ENCODE measurements at regions not wholly inside any gene's neighbourhood (a gene's known extent, or its start where the extent isn't known, plus 50 kb on each side); places are given as distances from the start of the nearest gene placed in this dataset.

DNA sequence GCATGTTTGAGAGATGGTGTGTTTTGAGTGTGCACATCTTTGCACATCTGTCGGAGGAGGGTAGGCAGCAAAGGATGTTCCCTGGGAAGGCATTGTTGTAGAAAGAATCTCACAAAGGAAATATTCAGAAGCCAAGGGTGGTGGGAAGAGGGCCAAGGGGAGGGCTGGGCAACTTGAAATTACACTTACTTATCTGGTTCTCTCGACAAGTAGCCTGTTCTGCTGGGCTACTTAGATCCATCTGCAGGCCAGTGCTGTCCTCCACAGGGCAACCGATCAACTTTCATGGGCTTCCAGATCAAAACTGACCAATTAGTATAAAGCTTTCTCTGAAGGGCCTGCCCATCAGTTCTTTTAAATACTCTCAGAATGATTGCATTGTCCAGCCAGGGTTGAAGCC is 495.2 kb downstream of the GADD45G start:
- H3K4me3 Mint-ChIP-seq, result no peak overlapping the region

DNA sequence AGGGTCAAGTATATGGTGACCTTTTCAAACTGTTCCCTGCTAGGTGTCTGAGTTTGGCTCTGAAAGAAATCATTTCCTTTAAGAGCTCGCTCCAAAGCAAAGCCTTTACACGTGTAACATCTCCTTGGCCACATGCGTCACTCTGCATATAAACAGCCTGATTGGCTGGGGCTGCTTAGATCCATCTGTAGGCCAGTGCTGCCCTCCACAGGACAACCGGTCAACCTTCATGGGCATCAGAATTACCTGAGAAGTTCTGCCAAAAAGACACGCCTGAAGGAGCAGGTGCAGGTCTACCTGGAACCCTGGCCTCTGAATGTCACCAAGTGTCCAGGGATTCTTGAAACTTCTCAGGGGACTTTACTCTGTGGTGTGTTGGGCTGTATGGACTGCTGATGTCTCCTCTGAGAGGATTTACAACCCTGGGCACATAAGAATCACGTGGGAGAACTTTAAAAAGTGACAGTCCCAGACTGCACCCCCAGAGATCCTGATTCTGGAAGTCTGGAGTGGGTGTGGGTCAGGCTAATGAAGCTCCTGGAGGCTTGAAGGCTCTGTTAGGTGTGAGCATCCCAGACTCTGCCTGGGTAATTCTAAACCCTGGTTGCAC is 497.6 kb downstream of the GADD45G start:
- no peak overlapping the region for H3K27ac Mint-ChIP-seq
- no peak overlapping the region for H3K4me3 Mint-ChIP-seq
- H3K36me3 Mint-ChIP-seq (ENCODE audit: low read depth), result no peaks in the 10 kb centered on the region
- ATAC-seq (ENCODE audit: poor library complexity) (peak; percentile 100), DNase-seq (peak; percentile 58 to 91 (median 71))
- no peaks in the 10 kb centered on the region for H3K36me3 ChIP-seq (ENCODE audit: insufficient read depth, low read length)
- H3K27ac ChIP-seq (ENCODE audit: low read depth in 1 of 2, low read length in 2 of 2), result no peak overlapping the region
- TF ChIP-seq, protein P1, sequence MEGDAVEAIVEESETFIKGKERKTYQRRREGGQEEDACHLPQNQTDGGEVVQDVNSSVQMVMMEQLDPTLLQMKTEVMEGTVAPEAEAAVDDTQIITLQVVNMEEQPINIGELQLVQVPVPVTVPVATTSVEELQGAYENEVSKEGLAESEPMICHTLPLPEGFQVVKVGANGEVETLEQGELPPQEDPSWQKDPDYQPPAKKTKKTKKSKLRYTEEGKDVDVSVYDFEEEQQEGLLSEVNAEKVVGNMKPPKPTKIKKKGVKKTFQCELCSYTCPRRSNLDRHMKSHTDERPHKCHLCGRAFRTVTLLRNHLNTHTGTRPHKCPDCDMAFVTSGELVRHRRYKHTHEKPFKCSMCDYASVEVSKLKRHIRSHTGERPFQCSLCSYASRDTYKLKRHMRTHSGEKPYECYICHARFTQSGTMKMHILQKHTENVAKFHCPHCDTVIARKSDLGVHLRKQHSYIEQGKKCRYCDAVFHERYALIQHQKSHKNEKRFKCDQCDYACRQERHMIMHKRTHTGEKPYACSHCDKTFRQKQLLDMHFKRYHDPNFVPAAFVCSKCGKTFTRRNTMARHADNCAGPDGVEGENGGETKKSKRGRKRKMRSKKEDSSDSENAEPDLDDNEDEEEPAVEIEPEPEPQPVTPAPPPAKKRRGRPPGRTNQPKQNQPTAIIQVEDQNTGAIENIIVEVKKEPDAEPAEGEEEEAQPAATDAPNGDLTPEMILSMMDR (IDR thresholded peaks at IDR 0.05), result peak; percentile 65
- peaks cover 7% of the 10 kb centered on the region for H3K4me1 Mint-ChIP-seq (ENCODE audit: low read depth)
- H3K4me1 ChIP-seq (ENCODE audit: insufficient read depth, low read length), result peaks cover 3% of the 10 kb centered on the region
- ChIA-PET POLR2A (interaction anchor here (4.3 kb wide), 1 partner anchor 498 kb away, joined by 27 read pairs; the partner anchor contains the start of gene GADD45G), CTCF (interaction anchor here (0.8 to 1.8 kb wide), 3 partner anchors 33 to 504 kb away, joined by 3 to 8 read pairs (median 3); no protein-coding TSS in a partner anchor)
- H3K4me3 ChIP-seq (ENCODE audit: low read length), result no peak overlapping the region
- no peaks in the 10 kb centered on the region for H3K9me3 ChIP-seq (ENCODE audit: control insufficient read depth in 1 of 2, insufficient read depth in 1 of 2, low read length in 2 of 2)
- intact Hi-C loops (cut with DNase I, micrococcal nuclease), result loop anchor here (1.0 to 10.0 kb wide), 6 partner anchors 180 to 788 kb away; partner anchors contain the start of genes CKS2 (in 1 of the 2) and SECISBP2 (in 1 of the 2)
- peaks cover 6% of the 10 kb centered on the region for H3K27me3 Mint-ChIP-seq
- peaks cover 0 to 4% of the 10 kb centered on the region in 2 experiments for H3K27me3 ChIP-seq (ENCODE audit: control insufficient read depth in 1 of 2, insufficient read depth in 2 of 2, low read length in 2 of 2)
- H3K9me3 Mint-ChIP-seq, result no peaks in the 10 kb centered on the region

More for the DNA sequence above, 495.2 kb downstream of the GADD45G start:
- DNase-seq (no peak), ATAC-seq (ENCODE audit: poor library complexity) (no peak)
- H3K36me3 ChIP-seq (ENCODE audit: insufficient read depth, low read length), result no peaks in the 10 kb centered on the region
- no peak overlapping the region for H3K4me3 ChIP-seq (ENCODE audit: low read length)
- H3K27me3 Mint-ChIP-seq, result peaks cover 13% of the 10 kb centered on the region
- peaks cover 3 to 4% of the 10 kb centered on the region in 2 experiments for H3K27me3 ChIP-seq (ENCODE audit: control insufficient read depth in 1 of 2, insufficient read depth in 2 of 2, low read length in 2 of 2)
- intact Hi-C loops (cut with DNase I, micrococcal nuclease), result loop anchor here (5.0 to 10.0 kb wide), 2 partner anchors 178 to 785 kb away; partner anchors contain the start of genes CKS2 (in 1 of the 2) and SECISBP2 (in 1 of the 2)
- H3K27ac Mint-ChIP-seq, result no peak overlapping the region
- no peak overlapping the region for H3K27ac ChIP-seq (ENCODE audit: low read depth in 1 of 2, low read length in 2 of 2)
- peaks cover 7% of the 10 kb centered on the region for H3K4me1 Mint-ChIP-seq (ENCODE audit: low read depth)
- no peaks in the 10 kb centered on the region for H3K9me3 ChIP-seq (ENCODE audit: control insufficient read depth in 1 of 2, insufficient read depth in 1 of 2, low read length in 2 of 2)
- H3K9me3 Mint-ChIP-seq, result no peaks in the 10 kb centered on the region
- TF ChIP-seq, protein P1 (IDR thresholded peaks at IDR 0.05), result no peak
- CTCF ChIA-PET, result interaction anchor here (1.5 to 2.0 kb wide), 2 partner anchors 497 to 502 kb away, joined by 4 to 5 read pairs; no protein-coding TSS in a partner anchor
- peaks cover 3% of the 10 kb centered on the region for H3K4me1 ChIP-seq (ENCODE audit: insufficient read depth, low read length)
- POLR2A ChIA-PET, result interaction anchor here (4.3 kb wide), 1 partner anchor 496 kb away, joined by 27 read pairs; the partner anchor contains the start of gene GADD45G
- H3K36me3 Mint-ChIP-seq (ENCODE audit: low read depth), result no peaks in the 10 kb centered on the region

DNA sequence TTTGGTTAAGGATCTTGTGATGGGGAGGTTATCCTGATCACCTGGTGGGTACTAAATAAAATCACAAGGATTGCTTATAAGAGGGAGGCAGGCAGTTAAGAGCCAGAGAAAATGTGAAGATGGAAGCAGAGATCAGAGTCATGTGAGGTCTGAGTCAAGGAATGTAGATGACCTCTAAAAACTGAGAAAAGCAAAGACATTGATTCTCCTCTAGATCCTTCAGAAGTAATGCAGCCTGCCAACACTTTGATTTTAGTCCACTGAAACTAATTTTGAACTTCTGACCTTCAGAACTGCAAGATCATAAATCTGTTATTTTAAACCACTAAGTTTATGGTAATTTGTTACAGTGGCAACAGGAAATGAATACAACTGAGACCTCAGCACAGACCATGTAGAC is 499.0 kb downstream of the GADD45G start:
- H3K4me3 Mint-ChIP-seq, result no peak overlapping the region
- CTCF ChIA-PET, result no interaction called here

More for the DNA sequence above, 499.0 kb downstream of the GADD45G start:
- no peak overlapping the region for H3K27ac ChIP-seq (ENCODE audit: low read depth in 1 of 2, low read length in 2 of 2)
- ATAC-seq (ENCODE audit: poor library complexity) (no peak), DNase-seq (no peak)
- Mint-ChIP-seq H3K27ac (no peak overlapping the region), H3K27me3 (peaks cover 6% of the 10 kb centered on the region), H3K36me3 (ENCODE audit: low read depth) (no peaks in the 10 kb centered on the region), H3K9me3 (peaks cover 2% of the 10 kb centered on the region), H3K4me1 (ENCODE audit: low read depth) (peaks cover 7% of the 10 kb centered on the region)
- POLR2A ChIA-PET, result no interaction called here
- TF ChIP-seq, protein P1 (IDR thresholded peaks at IDR 0.05), result no peak
- H3K9me3 ChIP-seq (ENCODE audit: control insufficient read depth in 1 of 2, insufficient read depth in 1 of 2, low read length in 2 of 2), result no peaks in the 10 kb centered on the region
- H3K36me3 ChIP-seq (ENCODE audit: insufficient read depth, low read length), result no peaks in the 10 kb centered on the region
- peaks cover 3% of the 10 kb centered on the region for H3K4me1 ChIP-seq (ENCODE audit: insufficient read depth, low read length)
- no peak overlapping the region for H3K4me3 ChIP-seq (ENCODE audit: low read length)
- intact Hi-C loops (cut with DNase I, micrococcal nuclease), result loop anchor here (2.0 to 10.0 kb wide), 3 partner anchors 181 to 789 kb away; partner anchors contain the start of genes CKS2 (in 1 of the 2) and SECISBP2 (in 1 of the 2)
- H3K27me3 ChIP-seq (ENCODE audit: control insufficient read depth in 1 of 2, insufficient read depth in 2 of 2, low read length in 2 of 2), result peaks cover 0 to 3% of the 10 kb centered on the region in 2 experiments

All from CD4-positive, alpha-beta T cell (primary cell).